Thyroid gland (tissue), 4 donors: ENCODE measurements at regions not wholly inside any gene's neighbourhood (a gene's known extent, or its start where the extent isn't known, plus 50 kb on each side); places are given as distances from the start of the nearest gene placed in this dataset.

Source experiments
- DNase-seq, 2 donors: peaks; one replicate each; pipeline ENCODE4 v3.0.0-alpha.2; 2019
- H3K27ac ChIP-seq, 3 donors: fragments of 200-600 bp; sonication (generic); 1 replicate in 2 of 3; 2 replicates in 1 of 3; pipeline ENCODE4 v1.5.1; 2016 to 2019; ENCODE audit warnings: mild to moderate bottlenecking in 1 of 3, moderate library complexity in 1 of 3
- H3K27me3 ChIP-seq: fragments of 200-600 bp; sonication (generic); one replicate; pipeline ENCODE4 v1.5.1; 2019
- H3K36me3 ChIP-seq, 2 donors: fragments of 200-600 bp; sonication (generic); one replicate each; pipeline ENCODE4 v1.5.1; 2016 to 2019
- H3K4me1 ChIP-seq, 2 donors: fragments of 200-600 bp; sonication (generic); one replicate each; pipeline ENCODE4 v1.5.1; 2017 to 2019
- H3K4me3 ChIP-seq, 3 donors: fragments of 200-600 bp; sonication (generic); replicated peaks in 1 of 3; 1 replicate in 2 of 3; 2 replicates in 1 of 3; pipeline ENCODE4 v1.5.1; 2016; ENCODE audit warnings: mild to moderate bottlenecking in 1 of 3
- H3K9me3 ChIP-seq: fragments of 200-600 bp; sonication (generic); one replicate; pipeline ENCODE4 v1.5.1; 2017
- POLR2A ChIP-seq, 2 donors: fragments of 450-650 bp; IDR thresholded peaks; one replicate each; pipeline ENCODE4 v1.6.1; 2017; ENCODE audit warnings: antibody characterized with exemption in 2 of 2, mild to moderate bottlenecking in 2 of 2, moderate library complexity in 1 of 2
- WGBS, 2 donors: methylation state at CpG; one replicate each; pipeline ENCODE4 v1.1.5; 2017; 5-methylcytosine and 5-hydroxymethylcytosine counted together
- intact Hi-C: fragments of 100-400 bp; cut with DNase I; formaldehyde crosslinking; loops from one replicate; pipeline ENCODE4 v1.15.1; 2023
- TF ChIP-seq, protein P1 (sequence below), 6 experiments: fragments of 200-600 bp in 3 of 6; fragments of 450-650 bp in 3 of 6; sonication (generic) in 3 of 6; IDR thresholded peaks; one replicate each; pipeline ENCODE4 v1.5.1; 2016 to 2019; ENCODE audit warnings: antibody characterized with exemption in 6 of 6, mild to moderate bottlenecking in 2 of 6, inconsistent platforms in 1 of 6, moderate library complexity in 1 of 6

DNA sequence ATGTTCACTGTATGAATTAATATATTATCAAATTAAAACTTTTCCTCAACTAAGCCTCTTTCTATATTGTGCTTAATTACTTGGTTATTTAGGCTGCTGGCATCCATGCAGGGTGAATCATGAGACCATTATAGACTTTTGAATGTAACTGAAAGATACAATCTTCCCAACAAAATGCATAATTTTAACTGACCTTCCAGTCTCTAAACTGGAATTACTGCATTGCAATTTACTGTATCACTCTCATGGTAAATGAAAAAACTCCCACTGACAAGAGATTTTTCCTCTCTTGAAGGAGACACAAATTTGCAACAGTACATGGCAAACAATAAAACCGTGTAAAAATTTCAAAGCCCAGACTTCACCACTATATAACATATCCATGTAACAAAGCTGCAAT lies 349.5 kb downstream of the DRD1 start:
- H3K27me3 ChIP-seq: no peaks in the 10 kb centered on the region
- H3K4me1 ChIP-seq: no peaks in the 10 kb centered on the region
- no peaks in the 10 kb centered on the region for H3K9me3 ChIP-seq
- H3K4me3 ChIP-seq: no peak overlapping the region
- no peaks in the 10 kb centered on the region for H3K36me3 ChIP-seq
- no peak overlapping the region for H3K27ac ChIP-seq
- WGBS, 2 donors: 78 to 84% methylated on average over 1 of the region's 1 CpG
- no peak for DNase-seq
- intact Hi-C loops: no loop called here
- TF ChIP-seq POLR2A (IDR thresholded peaks at IDR 0.05): no peak
- TF ChIP-seq, protein P1, sequence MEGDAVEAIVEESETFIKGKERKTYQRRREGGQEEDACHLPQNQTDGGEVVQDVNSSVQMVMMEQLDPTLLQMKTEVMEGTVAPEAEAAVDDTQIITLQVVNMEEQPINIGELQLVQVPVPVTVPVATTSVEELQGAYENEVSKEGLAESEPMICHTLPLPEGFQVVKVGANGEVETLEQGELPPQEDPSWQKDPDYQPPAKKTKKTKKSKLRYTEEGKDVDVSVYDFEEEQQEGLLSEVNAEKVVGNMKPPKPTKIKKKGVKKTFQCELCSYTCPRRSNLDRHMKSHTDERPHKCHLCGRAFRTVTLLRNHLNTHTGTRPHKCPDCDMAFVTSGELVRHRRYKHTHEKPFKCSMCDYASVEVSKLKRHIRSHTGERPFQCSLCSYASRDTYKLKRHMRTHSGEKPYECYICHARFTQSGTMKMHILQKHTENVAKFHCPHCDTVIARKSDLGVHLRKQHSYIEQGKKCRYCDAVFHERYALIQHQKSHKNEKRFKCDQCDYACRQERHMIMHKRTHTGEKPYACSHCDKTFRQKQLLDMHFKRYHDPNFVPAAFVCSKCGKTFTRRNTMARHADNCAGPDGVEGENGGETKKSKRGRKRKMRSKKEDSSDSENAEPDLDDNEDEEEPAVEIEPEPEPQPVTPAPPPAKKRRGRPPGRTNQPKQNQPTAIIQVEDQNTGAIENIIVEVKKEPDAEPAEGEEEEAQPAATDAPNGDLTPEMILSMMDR (IDR thresholded peaks at IDR 0.05): no peak

DNA sequence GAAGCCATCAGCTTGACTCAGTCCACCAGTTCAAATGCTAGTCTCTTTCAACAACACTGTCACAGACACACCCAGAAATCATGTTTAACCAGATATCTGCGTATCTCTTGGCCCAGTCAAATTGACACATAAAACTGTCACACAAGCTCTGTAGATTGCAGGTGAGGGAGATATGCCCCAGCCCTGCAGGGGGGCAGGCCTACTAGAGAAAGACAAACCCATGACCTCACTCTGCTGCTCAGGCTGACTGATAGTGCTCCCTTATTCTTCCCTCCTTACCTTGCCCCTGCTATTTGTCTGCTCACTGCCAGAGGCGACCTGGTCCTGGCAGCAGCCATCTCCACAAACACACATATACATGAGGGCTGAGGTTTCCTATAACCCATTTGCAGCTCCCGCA lies 351.3 kb downstream of the DRD1 start:
- intact Hi-C loops: no loop called here

DNA sequence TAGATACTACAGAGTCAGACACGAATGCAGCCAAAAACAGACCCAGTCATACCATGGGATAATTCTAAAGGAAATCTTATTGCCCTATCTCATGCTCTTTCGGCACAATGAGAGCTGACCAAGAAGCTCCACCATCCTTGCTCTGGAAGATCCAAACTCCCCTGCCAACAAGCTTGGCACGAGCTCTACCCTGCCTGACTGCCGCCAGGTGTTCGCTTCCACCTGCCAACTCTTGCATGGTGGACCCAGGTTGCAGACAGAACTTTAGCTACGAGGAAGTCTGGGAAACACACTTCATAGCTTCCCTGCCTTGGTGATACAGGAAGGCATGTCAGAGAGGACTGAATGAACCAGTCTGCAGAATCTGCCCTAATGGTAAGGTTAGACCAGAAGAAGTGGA lies 355.0 kb downstream of the DRD1 start:
- no peaks in the 10 kb centered on the region for H3K27me3 ChIP-seq
- no peak for DNase-seq
- TF ChIP-seq, protein P1 (IDR thresholded peaks at IDR 0.05): no peak
- no peak for TF ChIP-seq POLR2A (IDR thresholded peaks at IDR 0.05)
- H3K4me1 ChIP-seq: no peaks in the 10 kb centered on the region
- no peak overlapping the region for H3K4me3 ChIP-seq
- intact Hi-C loops: no loop called here
- 80 to 94% methylated on average over 6 of the region's 6 CpGs for WGBS, 2 donors
- H3K9me3 ChIP-seq: no peaks in the 10 kb centered on the region
- no peaks in the 10 kb centered on the region for H3K36me3 ChIP-seq
- no peak overlapping the region for H3K27ac ChIP-seq

More for the DNA sequence above, 351.3 kb downstream of the DRD1 start:
- no peak for TF ChIP-seq POLR2A (IDR thresholded peaks at IDR 0.05)
- TF ChIP-seq, protein P1 (IDR thresholded peaks at IDR 0.05): no peak
- WGBS, 2 donors: 69 to 72% methylated on average over 3 of the region's 3 CpGs
- Histone ChIP-seq H3K9me3 (no peaks in the 10 kb centered on the region), H3K27me3 (no peaks in the 10 kb centered on the region), H3K36me3 (no peaks in the 10 kb centered on the region), H3K4me1 (no peaks in the 10 kb centered on the region), H3K4me3 (no peak overlapping the region), H3K27ac (no peak overlapping the region)
- no peak for DNase-seq

DNA sequence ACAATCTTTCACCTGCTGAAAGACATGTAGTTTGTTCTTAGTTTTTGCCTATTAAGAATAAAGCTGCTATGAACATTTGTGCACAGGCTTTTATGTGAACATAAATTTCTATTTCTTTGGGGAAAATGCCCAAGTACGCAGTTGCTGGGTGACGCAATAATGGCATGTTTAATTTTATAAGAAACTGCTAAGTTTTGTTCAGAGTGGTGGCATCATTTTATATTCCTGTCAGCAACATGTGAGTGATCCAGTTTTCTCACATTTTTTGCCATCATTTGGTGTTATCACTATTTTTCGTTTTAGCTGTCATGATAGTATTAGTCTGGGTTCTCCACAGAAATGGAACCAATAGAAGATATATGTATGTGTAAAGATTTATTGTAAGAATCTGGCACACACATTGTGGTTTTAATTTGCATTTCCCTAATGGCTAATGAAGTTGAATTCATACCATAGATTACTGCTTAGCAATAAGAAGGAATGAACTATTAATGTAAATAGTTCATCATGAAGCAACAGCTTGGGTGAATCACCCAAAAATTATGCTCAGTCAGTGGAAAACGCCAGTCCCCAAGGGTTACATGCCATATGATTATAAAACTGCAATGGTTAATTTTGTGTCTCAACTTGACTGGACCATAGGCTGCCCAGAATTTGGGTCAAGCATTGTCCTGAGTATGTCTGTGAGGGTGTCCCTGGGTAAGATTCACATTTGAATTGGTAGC lies 358.6 kb downstream of the MSX2 start:
- no peak for TF ChIP-seq POLR2A (IDR thresholded peaks at IDR 0.05)
- TF ChIP-seq, protein P1 (IDR thresholded peaks at IDR 0.05): no peak
- no peak for DNase-seq
- Histone ChIP-seq H3K4me1 (no peaks in the 10 kb centered on the region), H3K27me3 (no peaks in the 10 kb centered on the region), H3K27ac (no peak overlapping the region), H3K9me3 (no peaks in the 10 kb centered on the region), H3K4me3 (no peak overlapping the region), H3K36me3 (no peaks in the 10 kb centered on the region)
- 83 to 89% methylated on average over 4 of the region's 4 CpGs for WGBS, 2 donors
- intact Hi-C loops: no loop called here

DNA sequence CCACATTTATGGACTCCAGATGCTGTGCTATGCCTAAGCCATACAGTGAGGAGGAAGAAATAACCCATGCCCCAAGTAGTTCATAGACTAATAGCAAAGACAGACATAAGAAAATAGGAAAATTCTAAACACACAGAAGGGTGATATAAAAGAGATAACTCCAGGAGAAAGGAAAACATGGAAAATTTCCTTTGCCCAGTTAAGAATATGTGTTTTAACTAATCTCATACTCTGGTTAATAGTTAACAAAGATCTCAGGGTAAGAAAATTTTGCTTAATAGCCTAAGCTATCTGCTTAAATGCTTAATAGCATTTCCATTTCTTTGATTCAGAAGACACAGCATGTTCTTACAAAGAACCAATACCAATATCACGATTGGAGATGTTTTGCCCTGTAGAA lies 358.0 kb downstream of the MSX2 start:
- intact Hi-C loops: no loop called here

More for the DNA sequence above, 358.0 kb downstream of the MSX2 start:
- H3K4me1 ChIP-seq: no peaks in the 10 kb centered on the region
- no peaks in the 10 kb centered on the region for H3K27me3 ChIP-seq
- TF ChIP-seq, protein P1 (IDR thresholded peaks at IDR 0.05): no peak
- no peak for TF ChIP-seq POLR2A (IDR thresholded peaks at IDR 0.05)
- no peaks in the 10 kb centered on the region for H3K36me3 ChIP-seq
- no peak for DNase-seq
- H3K9me3 ChIP-seq: no peaks in the 10 kb centered on the region
- H3K4me3 ChIP-seq: no peak overlapping the region
- H3K27ac ChIP-seq: no peak overlapping the region
- WGBS, 2 donors: 82 to 84% methylated on average over 1 of the region's 1 CpG
